Activated CD8-positive, alpha-beta memory T cell treated with anti-CD3 and anti-CD28 coated beads, Interleukin-2, amount 10 ng/mL, durations not matched to agents 7 days and 5 days (primary cell): ENCODE measurements at regions not wholly inside any gene's neighbourhood (a gene's known extent, or its start where the extent isn't known, plus 50 kb on each side); places are given as distances from the start of the nearest gene placed in this dataset.

Source experiments
- ATAC-seq: fragments of 150-1000 bp; cut with Tn5 transposase; one replicate; pipeline ENCODE4 v1.10.0; 2021; ENCODE audit warnings: moderate library complexity
- CTCF ChIA-PET: fragments of 350-600 bp; sonication (Branson Sonifier 250); formaldehyde crosslinking; loops from one replicate; lab custom pipeline; 2021; ENCODE audit warnings: antibody characterized with exemption; lab: Charles Lee
- DNase-seq: peaks from one replicate; pipeline ENCODE4 v3.0.0-alpha.2; 2020
- H3K27ac Mint-ChIP-seq: one replicate; pipeline ENCODE4 v1.8.0; 2021; ENCODE audit warnings: mild to moderate bottlenecking, mixed read lengths
- H3K27me3 Mint-ChIP-seq: one replicate; pipeline ENCODE4 v1.8.0; 2021; ENCODE audit warnings: mixed read lengths
- H3K36me3 Mint-ChIP-seq: one replicate; pipeline ENCODE4 v1.8.0; 2021; ENCODE audit warnings: mild to moderate bottlenecking, mixed read lengths
- H3K4me1 Mint-ChIP-seq: one replicate; pipeline ENCODE4 v1.8.0; 2021; ENCODE audit warnings: mixed read lengths
- H3K4me3 Mint-ChIP-seq: one replicate; pipeline ENCODE4 v1.8.0; 2021; ENCODE audit warnings: mild to moderate bottlenecking, moderate library complexity, mixed read lengths
- H3K9me3 Mint-ChIP-seq: one replicate; pipeline ENCODE4 v1.8.0; 2022; ENCODE audit warnings: low read depth, mixed read lengths

DNA sequence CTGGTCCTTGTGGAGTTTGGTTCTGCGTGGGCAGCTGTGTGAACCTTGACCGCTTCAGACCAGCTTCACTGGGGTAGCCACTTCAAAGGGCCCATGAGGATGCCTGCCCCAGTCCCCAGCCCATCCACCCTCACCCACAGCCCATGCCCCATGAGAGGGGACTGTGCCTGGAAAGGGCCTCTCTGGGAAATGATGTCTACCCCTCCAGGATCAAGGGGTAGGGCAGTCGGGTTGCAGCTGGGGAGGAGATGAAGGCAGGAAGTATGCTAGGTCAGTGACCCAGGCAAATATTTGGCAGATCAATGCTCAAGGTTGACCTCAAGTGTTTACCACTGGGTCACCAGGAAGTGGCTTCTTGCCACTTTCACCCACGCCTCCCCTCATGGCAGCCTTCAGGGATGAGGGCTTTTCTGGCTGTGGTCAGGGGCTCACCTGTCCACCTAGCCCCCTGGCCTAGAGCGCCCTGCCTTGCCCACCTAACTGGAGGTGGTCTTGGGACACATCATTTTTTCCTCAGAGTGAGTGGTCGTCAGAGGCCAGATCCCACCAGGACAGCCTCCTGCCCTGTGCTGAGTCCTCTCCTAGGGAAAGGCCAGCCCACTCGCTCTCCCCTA lies 109.5 kb downstream of the SNX5 start:
- H3K9me3 Mint-ChIP-seq, result no peaks in the 10 kb centered on the region
- H3K4me1 Mint-ChIP-seq, result peaks cover 49% of the 10 kb centered on the region
- peaks cover 27% of the 10 kb centered on the region for H3K27me3 Mint-ChIP-seq
- ATAC-seq (peak; percentile 28), DNase-seq (peak; percentile 60)
- H3K36me3 Mint-ChIP-seq, result no peaks in the 10 kb centered on the region
- H3K4me3 Mint-ChIP-seq, result no peak overlapping the region
- CTCF ChIA-PET, result interaction anchor here (1.1 to 5.7 kb wide), 2 partner anchors 10 to 177 kb away, joined by 4 to 37 read pairs; partner anchors contain the start of gene RRBP1
- peak overlapping the region; percentile 50 for H3K27ac Mint-ChIP-seq

DNA sequence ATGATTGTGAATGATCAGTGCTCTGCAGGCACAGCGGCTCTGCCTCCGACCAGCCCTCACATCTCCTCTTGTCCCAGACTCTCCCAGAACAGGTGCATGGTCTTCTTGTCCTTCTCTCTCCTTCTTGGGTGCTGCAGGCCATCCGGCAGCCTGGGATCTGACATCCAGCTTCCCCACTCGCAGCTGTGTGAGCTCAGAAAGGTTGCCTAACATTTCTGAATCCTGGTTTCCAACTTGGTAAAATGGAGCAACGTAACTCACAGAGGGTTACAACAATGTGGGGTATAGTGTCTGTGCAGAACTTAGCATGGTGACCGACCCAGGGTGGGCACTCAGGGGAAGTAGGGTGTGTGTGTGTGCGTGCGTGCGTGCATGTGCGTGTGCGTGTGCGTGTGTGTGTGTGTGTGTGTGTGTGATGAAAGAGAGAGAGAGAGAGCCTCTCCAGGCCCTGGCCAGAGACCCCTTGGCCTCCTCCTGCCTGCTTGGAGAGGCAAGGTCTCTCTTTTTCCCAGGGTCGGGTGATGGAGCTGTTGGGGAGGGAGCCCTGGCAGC lies 110.1 kb downstream of the SNX5 start:
- ATAC-seq (no peak), DNase-seq (no peak)
- Mint-ChIP-seq H3K36me3 (no peaks in the 10 kb centered on the region), H3K27me3 (peaks cover 30% of the 10 kb centered on the region), H3K4me1 (peaks cover 49% of the 10 kb centered on the region), H3K4me3 (no peak overlapping the region), H3K9me3 (no peaks in the 10 kb centered on the region), H3K27ac (no peak overlapping the region)
- CTCF ChIA-PET, result interaction anchor here (5.7 kb wide), 1 partner anchor 177 kb away, joined by 37 read pairs; the partner anchor contains the start of gene RRBP1

DNA sequence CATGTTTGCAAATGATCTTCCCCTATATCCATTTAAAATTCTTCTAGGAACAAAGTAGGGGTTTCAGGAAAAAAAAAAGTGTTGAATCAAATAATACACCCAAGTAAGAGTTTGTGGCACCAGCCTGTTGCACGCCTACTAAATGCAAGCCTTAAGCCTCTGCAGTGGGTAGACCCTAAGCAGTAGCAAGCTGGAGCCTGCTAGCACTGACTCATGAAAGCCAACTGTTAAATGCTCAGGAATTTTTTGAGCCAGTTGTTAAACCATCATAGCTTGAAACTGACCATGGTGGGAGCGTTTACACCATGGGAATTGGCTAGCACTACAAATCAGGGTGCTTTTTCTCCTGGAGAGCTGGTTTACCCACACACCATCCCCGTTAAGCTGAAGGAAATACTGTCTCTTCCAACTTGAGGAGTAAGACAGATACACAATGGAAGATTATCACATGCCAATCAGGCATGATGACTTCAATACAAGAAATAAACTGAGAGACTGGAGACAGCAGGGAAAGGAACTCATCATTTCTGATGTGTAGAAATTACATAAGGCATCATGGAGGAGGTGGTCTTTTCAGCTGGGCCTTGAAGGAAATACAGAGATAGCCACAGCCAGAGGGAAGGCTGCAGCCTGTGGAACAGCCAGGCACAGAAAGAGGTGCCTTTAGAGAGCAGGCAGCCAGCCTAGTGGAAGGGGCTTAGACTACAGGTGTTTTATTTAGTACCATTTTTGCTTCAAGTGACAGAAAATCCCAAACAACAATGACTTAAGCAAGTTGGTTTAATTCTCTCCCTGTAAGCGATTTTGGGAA lies 110.8 kb downstream of the SNX5 start:
- ATAC-seq, result no peak
- no peak for DNase-seq
- H3K9me3 Mint-ChIP-seq, result no peaks in the 10 kb centered on the region
- no peak overlapping the region for H3K4me3 Mint-ChIP-seq
- H3K4me1 Mint-ChIP-seq, result peaks cover 49% of the 10 kb centered on the region
- no peaks in the 10 kb centered on the region for H3K36me3 Mint-ChIP-seq
- no peak overlapping the region for H3K27ac Mint-ChIP-seq
- CTCF ChIA-PET, result interaction anchor here (0.6 to 5.7 kb wide), 3 partner anchors 10 to 176 kb away, joined by 3 to 37 read pairs (median 3); partner anchors contain the start of gene RRBP1
- peaks cover 37% of the 10 kb centered on the region for H3K27me3 Mint-ChIP-seq

DNA sequence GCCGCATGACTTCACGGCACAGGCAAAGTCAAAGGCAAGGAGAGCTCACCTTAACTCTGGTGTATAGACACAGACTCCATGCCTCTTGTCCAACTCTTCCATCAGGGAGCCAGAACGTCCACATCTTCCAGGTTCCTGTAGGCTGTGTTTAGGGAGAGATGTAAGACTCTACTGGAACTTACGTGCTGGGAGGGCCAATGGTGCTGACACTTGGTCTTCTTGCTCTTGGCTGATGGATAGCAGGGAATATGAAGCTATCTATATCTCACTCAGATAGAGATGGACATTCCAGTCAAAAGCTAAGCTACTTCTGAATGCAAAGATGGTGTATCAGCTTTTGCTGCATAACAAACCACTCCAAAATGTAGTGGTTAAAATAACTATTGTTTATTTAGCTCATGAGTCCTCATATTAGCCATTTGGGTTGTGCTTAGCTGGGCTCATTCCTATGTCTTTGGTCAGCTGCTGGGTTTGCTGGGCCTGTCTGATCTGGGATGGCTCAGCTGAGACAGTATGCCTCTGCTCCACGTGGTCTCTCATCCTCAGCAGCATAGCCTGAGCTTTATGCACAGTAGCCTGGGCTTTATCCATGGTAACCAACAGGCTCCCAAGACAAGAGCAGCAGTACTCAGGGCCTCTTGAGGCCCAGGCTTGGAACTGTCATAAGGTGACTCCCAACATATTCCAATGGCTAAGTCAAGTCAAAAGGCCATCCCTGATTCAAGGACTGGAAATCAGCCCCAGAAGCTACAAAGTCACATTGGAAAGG lies 111.6 kb downstream of the SNX5 start:
- H3K4me3 Mint-ChIP-seq, result no peak overlapping the region
- H3K27me3 Mint-ChIP-seq, result peaks cover 30% of the 10 kb centered on the region
- CTCF ChIA-PET, result interaction anchor here (0.6 to 5.7 kb wide), 7 partner anchors 9 to 353 kb away, joined by 3 to 37 read pairs (median 3); partner anchors contain the start of gene RRBP1
- no peaks in the 10 kb centered on the region for H3K9me3 Mint-ChIP-seq
- H3K27ac Mint-ChIP-seq, result peak overlapping the region; percentile 2
- no peaks in the 10 kb centered on the region for H3K36me3 Mint-ChIP-seq
- ATAC-seq (no peak), DNase-seq (no peak)
- peaks cover 49% of the 10 kb centered on the region for H3K4me1 Mint-ChIP-seq

DNA sequence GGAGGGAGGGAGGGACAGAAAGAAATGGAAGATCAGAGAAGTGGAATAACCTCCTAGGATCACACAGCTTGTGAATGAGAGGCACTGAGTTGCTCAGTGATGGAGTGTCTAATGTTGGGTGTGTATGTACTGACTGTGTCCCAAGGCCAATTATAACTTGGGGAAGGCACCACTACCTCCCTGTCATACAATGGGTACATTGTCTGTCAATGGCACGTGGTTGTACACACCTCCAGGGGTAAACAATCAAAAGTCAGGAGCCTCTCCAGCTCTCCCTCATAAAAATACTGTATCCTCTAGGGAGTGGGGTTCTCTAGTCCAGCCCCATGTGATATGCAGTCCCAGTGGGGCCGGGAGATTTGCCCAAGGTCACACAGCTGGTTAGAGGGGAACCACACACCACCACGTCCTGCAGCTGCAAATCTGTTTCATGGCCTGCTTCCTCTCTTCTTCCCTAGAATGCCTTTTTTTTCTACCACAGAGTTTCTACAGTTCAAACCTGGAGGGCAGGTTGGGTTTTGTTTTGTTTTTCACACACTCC lies 112.5 kb downstream of the SNX5 start:
- peak overlapping the region; percentile 22 for H3K27ac Mint-ChIP-seq
- H3K4me1 Mint-ChIP-seq, result peaks cover 49% of the 10 kb centered on the region
- no peaks in the 10 kb centered on the region for H3K36me3 Mint-ChIP-seq
- DNase-seq, result peak; percentile 61
- H3K9me3 Mint-ChIP-seq, result no peaks in the 10 kb centered on the region
- no peak overlapping the region for H3K4me3 Mint-ChIP-seq
- CTCF ChIA-PET, result interaction anchor here (0.6 to 5.7 kb wide), 6 partner anchors 10 to 352 kb away, joined by 3 to 37 read pairs (median 4); partner anchors contain the start of gene RRBP1
- H3K27me3 Mint-ChIP-seq, result peaks cover 25% of the 10 kb centered on the region
- peak; percentile 41 for ATAC-seq

DNA sequence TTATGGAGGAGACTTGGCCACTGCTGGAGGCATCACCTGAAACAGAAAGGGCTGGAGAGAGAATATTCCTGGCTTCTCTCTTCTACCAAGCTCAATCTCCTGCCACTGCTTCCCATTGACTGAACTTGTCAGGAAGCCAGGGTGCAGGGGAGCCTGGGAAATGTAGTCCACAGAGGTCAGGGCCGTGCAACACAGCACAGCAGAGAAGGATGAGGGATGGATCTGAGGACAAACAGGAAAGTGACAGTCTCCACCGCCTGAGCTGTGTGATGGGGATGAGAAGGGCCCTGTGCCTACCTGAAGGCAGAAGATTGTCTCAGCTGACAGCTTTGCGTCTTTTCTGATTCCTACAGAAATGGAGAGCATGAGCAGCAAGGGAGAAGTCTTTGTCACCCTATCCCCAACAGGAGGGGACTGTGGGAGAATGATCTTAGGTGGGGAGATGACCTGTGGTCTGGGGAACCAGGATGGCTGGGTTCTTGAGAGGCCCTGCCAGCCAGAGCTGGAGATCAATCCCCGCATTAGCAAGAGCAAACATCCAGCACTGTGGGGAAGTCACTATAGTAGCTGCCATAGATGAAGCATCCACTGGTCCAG lies 114.2 kb downstream of the SNX5 start:
- Mint-ChIP-seq H3K4me1 (peaks cover 36% of the 10 kb centered on the region), H3K4me3 (no peak overlapping the region), H3K9me3 (no peaks in the 10 kb centered on the region), H3K27me3 (peaks cover 17% of the 10 kb centered on the region), H3K27ac (no peak overlapping the region), H3K36me3 (no peaks in the 10 kb centered on the region)
- ATAC-seq, result no peak
- DNase-seq, result no peak
- CTCF ChIA-PET, result interaction anchor here (1.9 kb wide), 1 partner anchor 172 kb away, joined by 8 read pairs; the partner anchor contains the start of gene RRBP1

DNA sequence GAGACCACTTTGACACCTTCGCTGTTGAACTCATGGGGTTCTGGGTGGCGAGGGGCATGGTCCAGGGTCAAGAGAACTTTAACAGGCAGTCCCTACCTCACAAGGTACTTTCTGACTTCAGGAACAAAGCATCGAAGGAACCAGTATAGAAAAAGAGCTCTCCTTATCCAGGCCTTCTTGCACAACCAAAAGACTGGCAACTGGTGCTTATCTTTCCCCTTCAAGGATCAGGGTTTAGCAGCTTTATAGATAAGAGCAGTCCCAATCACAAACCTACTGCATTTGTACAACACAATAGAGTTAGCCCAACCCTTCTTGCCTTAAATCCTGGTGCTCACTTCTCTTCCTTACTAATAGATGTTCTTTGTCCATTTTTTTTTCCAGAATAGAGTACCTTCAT lies 116.3 kb downstream of the SNX5 start:
- H3K4me3 Mint-ChIP-seq, result no peak overlapping the region
- ATAC-seq (no peak), DNase-seq (no peak)
- peaks cover 17% of the 10 kb centered on the region for H3K27me3 Mint-ChIP-seq
- no peaks in the 10 kb centered on the region for H3K36me3 Mint-ChIP-seq
- H3K27ac Mint-ChIP-seq, result no peak overlapping the region
- CTCF ChIA-PET, result interaction anchor here (3.6 kb wide), 1 partner anchor 170 kb away, joined by 14 read pairs; the partner anchor contains the start of gene RRBP1
- no peaks in the 10 kb centered on the region for H3K9me3 Mint-ChIP-seq
- peaks cover 41% of the 10 kb centered on the region for H3K4me1 Mint-ChIP-seq

DNA sequence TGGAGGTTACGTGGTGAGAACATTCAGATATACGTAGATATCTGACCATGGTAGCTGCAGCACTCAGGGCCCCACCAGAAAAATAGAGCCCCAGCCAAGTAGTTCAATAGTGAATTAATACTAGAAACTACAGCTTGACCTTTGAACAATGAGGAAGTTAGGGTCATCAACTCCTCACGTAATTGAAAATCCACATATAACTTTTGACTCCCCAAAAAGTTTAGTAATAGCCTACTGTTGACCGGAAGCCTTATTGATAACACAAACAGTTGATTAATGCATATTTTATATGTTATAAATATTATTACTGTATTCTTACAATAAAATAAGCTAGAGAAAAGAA lies 117.9 kb downstream of the SNX5 start:
- Mint-ChIP-seq H3K27ac (no peak overlapping the region), H3K36me3 (no peaks in the 10 kb centered on the region), H3K27me3 (peaks cover 17% of the 10 kb centered on the region), H3K4me3 (no peak overlapping the region), H3K9me3 (no peaks in the 10 kb centered on the region), H3K4me1 (peaks cover 42% of the 10 kb centered on the region)
- ATAC-seq, result no peak
- DNase-seq, result no peak
- CTCF ChIA-PET, result interaction anchor here (3.6 kb wide), 1 partner anchor 169 kb away, joined by 14 read pairs; the partner anchor contains the start of gene RRBP1

DNA sequence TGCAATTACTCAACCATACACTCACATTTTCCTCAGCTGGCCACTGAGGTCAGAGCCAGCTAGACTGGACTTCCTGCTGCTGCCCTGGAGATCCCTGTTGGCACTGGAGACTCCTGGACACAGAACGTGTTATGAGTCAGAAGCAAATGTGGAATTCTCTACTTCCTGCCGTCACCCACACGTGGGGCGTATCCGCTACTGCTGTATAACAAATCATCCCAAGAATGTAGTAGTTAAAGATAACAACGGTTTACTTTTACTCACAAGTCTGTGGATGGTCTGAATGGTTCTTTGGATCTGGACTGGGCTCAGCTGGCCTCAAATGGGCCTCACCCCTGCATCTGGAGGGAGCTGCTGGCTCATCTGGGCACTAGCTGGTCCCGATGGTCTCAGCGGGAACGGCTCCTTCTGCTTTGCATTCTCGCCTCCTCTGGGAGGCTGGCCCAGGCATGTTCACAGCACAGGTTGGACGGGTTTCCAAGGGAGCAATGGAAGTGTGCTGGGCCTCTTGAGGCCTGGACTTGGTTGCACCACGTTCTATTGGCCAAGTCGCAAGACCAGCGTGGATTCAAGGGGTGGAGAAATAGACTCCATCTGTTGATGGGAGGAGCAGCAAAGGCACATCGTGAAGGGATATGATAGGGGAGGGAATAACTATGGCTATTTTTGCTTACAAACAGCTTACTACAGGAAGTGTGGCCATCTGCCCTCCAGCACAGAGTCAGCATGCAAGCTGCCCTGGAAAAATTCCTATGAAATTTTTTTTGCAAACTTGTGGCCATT lies 118.5 kb downstream of the SNX5 start:
- Mint-ChIP-seq H3K27ac (no peak overlapping the region), H3K4me1 (peaks cover 44% of the 10 kb centered on the region), H3K36me3 (no peaks in the 10 kb centered on the region), H3K27me3 (peaks cover 17% of the 10 kb centered on the region), H3K4me3 (no peak overlapping the region), H3K9me3 (no peaks in the 10 kb centered on the region)
- CTCF ChIA-PET, result interaction anchor here (3.6 kb wide), 1 partner anchor 168 kb away, joined by 14 read pairs; the partner anchor contains the start of gene RRBP1
- ATAC-seq (no peak), DNase-seq (no peak)

DNA sequence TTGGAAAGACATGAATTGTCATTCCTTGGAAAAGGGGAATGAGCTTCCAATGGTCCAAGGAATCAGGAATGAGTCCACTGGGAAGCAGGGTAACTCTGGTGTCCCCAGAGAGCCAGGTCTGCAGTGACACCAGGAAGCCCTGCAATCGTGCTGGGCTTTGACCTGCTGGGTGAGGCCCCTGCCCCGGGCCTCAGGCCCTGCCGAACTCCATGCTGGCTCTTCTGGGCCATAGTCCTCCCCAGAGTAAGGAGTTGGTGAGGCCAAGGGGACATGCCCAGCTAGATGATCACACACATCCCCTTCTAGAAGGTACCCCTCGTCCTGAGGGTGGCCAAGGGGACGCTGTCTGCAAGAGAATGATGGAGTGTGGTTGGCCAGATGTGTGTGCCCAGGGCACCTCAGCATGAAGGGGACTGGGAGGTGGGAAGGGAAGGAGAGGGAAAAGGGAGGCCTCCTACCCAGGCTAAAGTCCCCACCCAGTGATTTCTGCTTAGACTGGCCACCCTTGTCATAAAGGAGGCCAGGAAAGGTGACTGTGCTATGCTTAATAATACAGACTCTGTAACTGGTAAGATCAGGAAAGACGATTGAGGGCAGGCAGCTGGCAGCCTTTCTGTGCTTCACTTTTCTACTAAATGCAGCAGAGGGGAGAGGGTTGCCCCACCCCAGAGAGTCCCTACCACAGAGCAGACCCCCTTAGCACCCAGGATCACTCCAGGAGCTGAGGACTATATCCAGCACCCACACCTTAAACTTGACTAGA lies 119.3 kb downstream of the SNX5 start:
- DNase-seq, result no peak

More for the DNA sequence above, 119.3 kb downstream of the SNX5 start:
- peaks cover 48% of the 10 kb centered on the region for H3K4me1 Mint-ChIP-seq
- no peak overlapping the region for H3K4me3 Mint-ChIP-seq
- H3K36me3 Mint-ChIP-seq, result peaks cover under 1% of the 10 kb centered on the region
- H3K27ac Mint-ChIP-seq, result no peak overlapping the region
- peaks cover 17% of the 10 kb centered on the region for H3K27me3 Mint-ChIP-seq
- no peaks in the 10 kb centered on the region for H3K9me3 Mint-ChIP-seq
- no peak for ATAC-seq
- CTCF ChIA-PET, result interaction anchor here (3.6 kb wide), 1 partner anchor 167 kb away, joined by 14 read pairs; the partner anchor contains the start of gene RRBP1
